Adrenal gland (tissue), 5 donors: ENCODE measurements at regions not wholly inside any gene's neighbourhood (a gene's known extent, or its start where the extent isn't known, plus 50 kb on each side); places are given as distances from the start of the nearest gene placed in this dataset.

Source experiments
- CTCF ChIP-seq, 6 experiments: fragments of 450-650 bp in 4 of 6; fragments of 200-600 bp in 2 of 6; sonication (generic) in 1 of 6; IDR thresholded peaks; 1 replicate in 5 of 6; 2 replicates in 1 of 6; pipeline versions ENCODE4 v1.5.1 to v1.8.0; 2016 to 2021; ENCODE audit warnings: antibody characterized with exemption in 6 of 6, mild to moderate bottlenecking in 2 of 6, moderate library complexity in 1 of 6
- POLR2A ChIP-seq, 2 donors: fragments of 450-650 bp; IDR thresholded peaks; one replicate each; pipeline ENCODE4 v1.6.1; 2017; ENCODE audit warnings: antibody characterized with exemption in 2 of 2, mild to moderate bottlenecking in 2 of 2, moderate library complexity in 1 of 2
- donor health status: DM: no; HTN: no; CAD: no.

- TF ChIP-seq CTCF (IDR thresholded peaks at IDR 0.05), result no peak
- TF ChIP-seq POLR2A (IDR thresholded peaks at IDR 0.05), result no peak
These were observed 76.0 kb downstream of the TEX29 start for GRCh38 chr13:111396457-111396856.
